ENCODE measurements at regions not wholly inside any gene's neighbourhood (a gene's known extent, or its start where the extent isn't known, plus 50 kb on each side); places are given as distances from the start of the nearest gene placed in this dataset.

- TF ChIP-seq, protein P1, sequence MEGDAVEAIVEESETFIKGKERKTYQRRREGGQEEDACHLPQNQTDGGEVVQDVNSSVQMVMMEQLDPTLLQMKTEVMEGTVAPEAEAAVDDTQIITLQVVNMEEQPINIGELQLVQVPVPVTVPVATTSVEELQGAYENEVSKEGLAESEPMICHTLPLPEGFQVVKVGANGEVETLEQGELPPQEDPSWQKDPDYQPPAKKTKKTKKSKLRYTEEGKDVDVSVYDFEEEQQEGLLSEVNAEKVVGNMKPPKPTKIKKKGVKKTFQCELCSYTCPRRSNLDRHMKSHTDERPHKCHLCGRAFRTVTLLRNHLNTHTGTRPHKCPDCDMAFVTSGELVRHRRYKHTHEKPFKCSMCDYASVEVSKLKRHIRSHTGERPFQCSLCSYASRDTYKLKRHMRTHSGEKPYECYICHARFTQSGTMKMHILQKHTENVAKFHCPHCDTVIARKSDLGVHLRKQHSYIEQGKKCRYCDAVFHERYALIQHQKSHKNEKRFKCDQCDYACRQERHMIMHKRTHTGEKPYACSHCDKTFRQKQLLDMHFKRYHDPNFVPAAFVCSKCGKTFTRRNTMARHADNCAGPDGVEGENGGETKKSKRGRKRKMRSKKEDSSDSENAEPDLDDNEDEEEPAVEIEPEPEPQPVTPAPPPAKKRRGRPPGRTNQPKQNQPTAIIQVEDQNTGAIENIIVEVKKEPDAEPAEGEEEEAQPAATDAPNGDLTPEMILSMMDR (IDR thresholded peaks at IDR 0.05; ENCODE audit: unreplicated experiment), result no peak
- Mint-ChIP-seq H3K27me3 (ENCODE audit: unreplicated experiment) (no peaks in the 10 kb centered on the region), H3K9me3 (ENCODE audit: low read depth, unreplicated experiment) (peaks cover 6% of the 10 kb centered on the region), H3K4me3 (ENCODE audit: low read depth, unreplicated experiment) (no peak overlapping the region), H3K36me3 (ENCODE audit: insufficient read depth, unreplicated experiment) (no peaks in the 10 kb centered on the region), H3K4me1 (ENCODE audit: low read depth, unreplicated experiment) (no peaks in the 10 kb centered on the region), H3K27ac (ENCODE audit: unreplicated experiment) (no peak overlapping the region)
- BruUV-seq (replicated peaks), result no TSS peak
- no peak for DNase-seq
- intact Hi-C loops (cut with micrococcal nuclease; ENCODE audit: unreplicated experiment), result no loop called here
- CTCF ChIA-PET, result no interaction called here
Measured at GRCh38 chr9:80595192-80595591, 1023.4 kb downstream of the TLE4 start.

DNA sequence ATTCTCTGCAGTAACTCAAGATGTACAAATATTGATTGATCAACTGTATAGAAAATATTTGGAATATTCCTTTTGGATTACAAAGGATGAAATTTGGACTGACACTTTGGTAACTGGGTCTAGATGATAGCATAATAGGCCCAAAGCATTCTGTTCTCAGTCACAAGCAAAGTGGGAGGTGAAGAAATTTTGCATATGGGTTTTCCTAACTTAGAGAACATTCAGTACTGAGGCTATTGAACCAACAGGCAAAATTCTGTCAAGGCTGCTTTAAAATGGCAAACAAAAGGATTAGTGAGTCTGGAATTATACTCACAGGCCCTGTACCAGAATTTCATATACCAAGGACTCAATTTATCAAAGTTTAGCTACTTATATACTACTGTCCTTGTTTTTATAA lies 1020.6 kb downstream of the TLE4 start:
- Mint-ChIP-seq H3K27ac (ENCODE audit: unreplicated experiment) (no peak overlapping the region), H3K9me3 (ENCODE audit: low read depth, unreplicated experiment) (peaks cover 6% of the 10 kb centered on the region), H3K4me3 (ENCODE audit: low read depth, unreplicated experiment) (no peak overlapping the region), H3K4me1 (ENCODE audit: low read depth, unreplicated experiment) (no peaks in the 10 kb centered on the region), H3K36me3 (ENCODE audit: insufficient read depth, unreplicated experiment) (no peaks in the 10 kb centered on the region), H3K27me3 (ENCODE audit: unreplicated experiment) (no peaks in the 10 kb centered on the region)
- CTCF ChIA-PET, result no interaction called here
- no peak for DNase-seq
- TF ChIP-seq, protein P1 (IDR thresholded peaks at IDR 0.05; ENCODE audit: unreplicated experiment), result no peak
- BruUV-seq (replicated peaks), result no TSS peak
- intact Hi-C loops (cut with micrococcal nuclease; ENCODE audit: unreplicated experiment), result no loop called here

GRCh38 chr9:80586786-80587330 lies 1015.1 kb downstream of the TLE4 start:
- Mint-ChIP-seq H3K27ac (ENCODE audit: unreplicated experiment) (no peak overlapping the region), H3K4me1 (ENCODE audit: low read depth, unreplicated experiment) (no peaks in the 10 kb centered on the region), H3K36me3 (ENCODE audit: insufficient read depth, unreplicated experiment) (no peaks in the 10 kb centered on the region), H3K27me3 (ENCODE audit: unreplicated experiment) (no peaks in the 10 kb centered on the region), H3K9me3 (ENCODE audit: low read depth, unreplicated experiment) (peaks cover 2% of the 10 kb centered on the region), H3K4me3 (ENCODE audit: low read depth, unreplicated experiment) (no peak overlapping the region)
- CTCF ChIA-PET, result no interaction called here
- no peak for DNase-seq
- intact Hi-C loops (cut with micrococcal nuclease; ENCODE audit: unreplicated experiment), result no loop called here
- no TSS peak for BruUV-seq (replicated peaks)
- TF ChIP-seq, protein P1 (IDR thresholded peaks at IDR 0.05; ENCODE audit: unreplicated experiment), result no peak

GRCh38 chr9:80571953-80572352 lies 1000.2 kb downstream of the TLE4 start:
- no peaks in the 10 kb centered on the region for H3K4me1 Mint-ChIP-seq (ENCODE audit: low read depth, unreplicated experiment)
- TF ChIP-seq, protein P1 (IDR thresholded peaks at IDR 0.05; ENCODE audit: unreplicated experiment), result no peak
- H3K36me3 Mint-ChIP-seq (ENCODE audit: insufficient read depth, unreplicated experiment), result no peaks in the 10 kb centered on the region
- no peak overlapping the region for H3K27ac Mint-ChIP-seq (ENCODE audit: unreplicated experiment)
- no TSS peak for BruUV-seq (replicated peaks)
- H3K27me3 Mint-ChIP-seq (ENCODE audit: unreplicated experiment), result no peaks in the 10 kb centered on the region
- H3K4me3 Mint-ChIP-seq (ENCODE audit: low read depth, unreplicated experiment), result no peak overlapping the region
- CTCF ChIA-PET, result no interaction called here
- intact Hi-C loops (cut with micrococcal nuclease; ENCODE audit: unreplicated experiment), result no loop called here
- no peak for DNase-seq
- H3K9me3 Mint-ChIP-seq (ENCODE audit: low read depth, unreplicated experiment), result peaks cover 7% of the 10 kb centered on the region
